A673 (cell line): ENCODE measurements at regions not wholly inside any gene's neighbourhood (a gene's known extent, or its start where the extent isn't known, plus 50 kb on each side); places are given as distances from the start of the nearest gene placed in this dataset.

ENCODE experiments used
- BruUV-seq: library from RNA; stranded (reverse); fragments of 400-500 nt; replicated peaks from 2 replicates; lab custom pipeline; 2021; lab: Mats Ljungman, UMichigan
- CTCF ChIA-PET: fragments of 300-600 bp; sonication (Branson Sonifier 250); formaldehyde crosslinking; loops from one replicate; lab custom pipeline; 2022; ENCODE audit warnings: antibody characterized with exemption; lab: Charles Lee
- POLR2A ChIA-PET: fragments of 300-600 bp; sonication (Branson Sonifier 250); formaldehyde crosslinking; loops from one replicate; lab custom pipeline; 2022; ENCODE audit warnings: antibody characterized with exemption; ENCODE audit not compliant: low non-redundant PET; lab: Charles Lee
- DNase-seq: peaks from one replicate; pipeline ENCODE4 v3.0.0-alpha.2; 2015; ENCODE audit warnings: low spot score
- H3K27ac ChIP-seq: fragments of 200-600 bp; sonication (generic); 2 replicates; pipeline ENCODE4 v1.5.1; 2016; ENCODE audit warnings: mixed run types, low read depth, mild to moderate bottlenecking, mixed read lengths, antibody characterized with exemption, low read length; ENCODE audit not compliant: poor library complexity, severe bottlenecking
- H3K27me3 ChIP-seq: fragments of 200-600 bp; sonication (generic); replicated peaks from 2 replicates; pipeline ENCODE4 v1.6.1; 2017; ENCODE audit warnings: mixed run types, low read depth, mild to moderate bottlenecking, mixed read lengths, antibody characterized with exemption, low read length; ENCODE audit not compliant: insufficient read depth, poor library complexity
- H3K36me3 ChIP-seq: fragments of 200-600 bp; sonication (generic); 2 replicates; pipeline ENCODE4 v1.6.1; 2016; ENCODE audit warnings: mixed run types, mild to moderate bottlenecking, mixed read lengths, antibody characterized with exemption, low read length; ENCODE audit not compliant: insufficient read depth, poor library complexity, severe bottlenecking
- H3K4me1 ChIP-seq: fragments of 200-600 bp; sonication (generic); 2 replicates; pipeline ENCODE4 v1.6.1; 2017; ENCODE audit warnings: mixed run types, mild to moderate bottlenecking, mixed read lengths, antibody characterized with exemption, low read length; ENCODE audit not compliant: insufficient read depth, poor library complexity, severe bottlenecking
- H3K4me3 ChIP-seq: fragments of 200-600 bp; sonication (generic); 2 replicates; pipeline ENCODE4 v1.5.1; 2016; ENCODE audit warnings: low read depth, mixed run types, mild to moderate bottlenecking, mixed read lengths, low read length; ENCODE audit not compliant: poor library complexity, severe bottlenecking
- H3K9me3 ChIP-seq: fragments of 200-600 bp; sonication (generic); 2 replicates; pipeline ENCODE4 v1.6.1; 2016; ENCODE audit warnings: mixed run types, low read depth, mild to moderate bottlenecking, mixed read lengths, antibody characterized with exemption, low read length; ENCODE audit not compliant: poor library complexity, severe bottlenecking
- CTCF ChIP-seq: fragments of 300-800, 200-600 bp; sonication (generic); conservative IDR thresholded peaks from 2 replicates; pipeline ENCODE4 v1.5.1; 2017; ENCODE audit warnings: low read depth, mild to moderate bottlenecking, antibody characterized with exemption, low read length, moderate library complexity, mixed read lengths
- EZH2 ChIP-seq: fragments of 200-600 bp; sonication (generic); IDR thresholded peaks from 2 replicates; pipeline ENCODE4 v1.6.1; 2017; ENCODE audit warnings: borderline replicate concordance, low read depth, mild to moderate bottlenecking, mixed read lengths, antibody characterized with exemption, low read length; ENCODE audit not compliant: poor library complexity, severe bottlenecking
- intact Hi-C: fragments of 100-400 bp; cut with micrococcal nuclease; formaldehyde crosslinking; loops from one replicate; pipeline ENCODE4 v1.10.0; 2022; ENCODE audit not compliant: unreplicated experiment

GRCh38 chr9:87269296-87270176 lies 228.1 kb upstream of the DAPK1 start:
- intact Hi-C loops = no loop called here
- TF ChIP-seq EZH2 (no peak), CTCF (no peak)
- ChIA-PET CTCF (no interaction called here), POLR2A (no interaction called here)
- Histone ChIP-seq H3K9me3 (no peaks in the 10 kb centered on the region), H3K4me1 (peaks cover 9% of the 10 kb centered on the region), H3K27me3 (no peaks in the 10 kb centered on the region), H3K4me3 (no peak overlapping the region), H3K27ac (no peak overlapping the region), H3K36me3 (no peaks in the 10 kb centered on the region)
- no peak for DNase-seq
- no TSS peak for BruUV-seq

- peak; percentile 58 for DNase-seq
- Histone ChIP-seq H3K4me1 (peaks cover 9% of the 10 kb centered on the region), H3K36me3 (no peaks in the 10 kb centered on the region), H3K27ac (peak overlapping the region; percentile 14), H3K4me3 (no peak overlapping the region), H3K9me3 (no peaks in the 10 kb centered on the region), H3K27me3 (no peaks in the 10 kb centered on the region)
- intact Hi-C loops = no loop called here
- ChIA-PET POLR2A (no interaction called here), CTCF (no interaction called here)
- TF ChIP-seq CTCF = no peak
- no peak for TF ChIP-seq EZH2
- no TSS peak for BruUV-seq
Observed at GRCh38 chr9:87270221-87270847, 227.3 kb upstream of the DAPK1 start.

GRCh38 chr9:87270848-87271234 lies 226.8 kb upstream of the DAPK1 start:
- POLR2A ChIA-PET = no interaction called here
- peak overlapping the region; percentile 14 for H3K27ac ChIP-seq

More at GRCh38 chr9:87270848-87271234, 226.8 kb upstream of the DAPK1 start:
- no peaks in the 10 kb centered on the region for H3K9me3 ChIP-seq
- CTCF ChIA-PET = no interaction called here
- H3K36me3 ChIP-seq = no peaks in the 10 kb centered on the region
- TF ChIP-seq CTCF (no peak), EZH2 (no peak)
- no peak for DNase-seq
- H3K4me1 ChIP-seq = peaks cover 9% of the 10 kb centered on the region
- H3K27me3 ChIP-seq = no peaks in the 10 kb centered on the region
- intact Hi-C loops = no loop called here
- BruUV-seq = no TSS peak
- no peak overlapping the region for H3K4me3 ChIP-seq
